ENCODE measurements at regions not wholly inside any gene's neighbourhood (a gene's known extent, or its start where the extent isn't known, plus 50 kb on each side); places are given as distances from the start of the nearest gene placed in this dataset.

GRCh38 chr19:29324291-29324680 lies 111.3 kb upstream of the UQCRFS1 start:
- DNase-seq: no peak

- DNase-seq: no peak
Observed at GRCh38 chr19:29324717-29325116, 111.8 kb upstream of the UQCRFS1 start.

- DNase-seq: no peak
Observed at GRCh38 chr19:29325241-29325975, 112.5 kb upstream of the UQCRFS1 start.

- DNase-seq: no peak
Observed at GRCh38 chr19:29326351-29326750, 113.4 kb upstream of the UQCRFS1 start.

GRCh38 chr19:29326849-29327840 lies 114.2 kb upstream of the UQCRFS1 start:
- no peak for DNase-seq

GRCh38 chr19:29328586-29328985 lies 115.6 kb upstream of the UQCRFS1 start:
- DNase-seq: no peak

GRCh38 chr19:29329460-29330134 lies 116.6 kb upstream of the UQCRFS1 start:
- DNase-seq: no peak

GRCh38 chr19:29336425-29336824 lies 123.5 kb upstream of the UQCRFS1 start:
- DNase-seq: no peak

GRCh38 chr19:29337029-29337428 lies 124.1 kb upstream of the UQCRFS1 start:
- no peak for DNase-seq

- no peak for DNase-seq
Observed at GRCh38 chr19:29338480-29338879, 125.5 kb upstream of the UQCRFS1 start.

GRCh38 chr19:29342721-29343120 lies 129.8 kb upstream of the UQCRFS1 start:
- no peak for DNase-seq

- DNase-seq: no peak
Observed at GRCh38 chr19:29364224-29364726, 151.3 kb upstream of the UQCRFS1 start.

- DNase-seq: no peak
Observed at GRCh38 chr19:29364999-29365398, 152.0 kb upstream of the UQCRFS1 start.

- DNase-seq: no peak
Observed at GRCh38 chr19:29365836-29366417, 153.0 kb upstream of the UQCRFS1 start.

GRCh38 chr19:29366757-29367156 lies 153.8 kb upstream of the UQCRFS1 start:
- DNase-seq: no peak

- DNase-seq: no peak
Observed at GRCh38 chr19:29367791-29368222, 154.9 kb upstream of the UQCRFS1 start.

GRCh38 chr19:29370276-29370675 lies 155.5 kb upstream of the VSTM2B start:
- DNase-seq: no peak

GRCh38 chr19:29371251-29372090 lies 154.3 kb upstream of the VSTM2B start:
- DNase-seq: no peak

GRCh38 chr19:29372091-29372415 lies 153.7 kb upstream of the VSTM2B start:
- DNase-seq: no peak

GRCh38 chr19:29372461-29372860 lies 153.3 kb upstream of the VSTM2B start:
- no peak for DNase-seq

GRCh38 chr19:29372921-29373797 lies 152.6 kb upstream of the VSTM2B start:
- no peak for DNase-seq

Measured in DMS153 (cell line).